ENCODE measurements at regions not wholly inside any gene's neighbourhood (a gene's known extent, or its start where the extent isn't known, plus 50 kb on each side); places are given as distances from the start of the nearest gene placed in this dataset.

- no TSS peak for BruUV-seq (replicated peaks)
- Mint-ChIP-seq H3K9me3 (ENCODE audit: unreplicated experiment) (peaks cover 41% of the 10 kb centered on the region), H3K27ac (ENCODE audit: low read depth, unreplicated experiment) (no peak overlapping the region), H3K36me3 (ENCODE audit: insufficient read depth, unreplicated experiment) (no peaks in the 10 kb centered on the region), H3K4me3 (ENCODE audit: unreplicated experiment) (no peak overlapping the region), H3K27me3 (ENCODE audit: insufficient read depth, unreplicated experiment) (no peaks in the 10 kb centered on the region), H3K4me1 (ENCODE audit: insufficient read depth, unreplicated experiment) (no peaks in the 10 kb centered on the region)
- DNase-seq (ENCODE audit: unreplicated experiment) = no peak
- intact Hi-C loops (cut with micrococcal nuclease) = no loop called here
- TF ChIP-seq, protein P1, sequence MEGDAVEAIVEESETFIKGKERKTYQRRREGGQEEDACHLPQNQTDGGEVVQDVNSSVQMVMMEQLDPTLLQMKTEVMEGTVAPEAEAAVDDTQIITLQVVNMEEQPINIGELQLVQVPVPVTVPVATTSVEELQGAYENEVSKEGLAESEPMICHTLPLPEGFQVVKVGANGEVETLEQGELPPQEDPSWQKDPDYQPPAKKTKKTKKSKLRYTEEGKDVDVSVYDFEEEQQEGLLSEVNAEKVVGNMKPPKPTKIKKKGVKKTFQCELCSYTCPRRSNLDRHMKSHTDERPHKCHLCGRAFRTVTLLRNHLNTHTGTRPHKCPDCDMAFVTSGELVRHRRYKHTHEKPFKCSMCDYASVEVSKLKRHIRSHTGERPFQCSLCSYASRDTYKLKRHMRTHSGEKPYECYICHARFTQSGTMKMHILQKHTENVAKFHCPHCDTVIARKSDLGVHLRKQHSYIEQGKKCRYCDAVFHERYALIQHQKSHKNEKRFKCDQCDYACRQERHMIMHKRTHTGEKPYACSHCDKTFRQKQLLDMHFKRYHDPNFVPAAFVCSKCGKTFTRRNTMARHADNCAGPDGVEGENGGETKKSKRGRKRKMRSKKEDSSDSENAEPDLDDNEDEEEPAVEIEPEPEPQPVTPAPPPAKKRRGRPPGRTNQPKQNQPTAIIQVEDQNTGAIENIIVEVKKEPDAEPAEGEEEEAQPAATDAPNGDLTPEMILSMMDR (IDR thresholded peaks at IDR 0.05; ENCODE audit: unreplicated experiment) = no peak
- CTCF ChIA-PET = interaction anchor here (0.5 kb wide), 1 partner anchor 385 kb away, joined by 3 read pairs; no protein-coding TSS in a partner anchor
- POLR2A ChIA-PET = no interaction called here
Observed at GRCh38 chr11:134785660-134786284, 373.7 kb upstream of the B3GAT1 start.

GRCh38 chr11:134785059-134785458 lies 373.0 kb upstream of the B3GAT1 start:
- Mint-ChIP-seq H3K4me3 (ENCODE audit: unreplicated experiment) (no peak overlapping the region), H3K27ac (ENCODE audit: low read depth, unreplicated experiment) (no peak overlapping the region), H3K9me3 (ENCODE audit: unreplicated experiment) (peaks cover 45% of the 10 kb centered on the region), H3K4me1 (ENCODE audit: insufficient read depth, unreplicated experiment) (no peaks in the 10 kb centered on the region), H3K36me3 (ENCODE audit: insufficient read depth, unreplicated experiment) (no peaks in the 10 kb centered on the region), H3K27me3 (ENCODE audit: insufficient read depth, unreplicated experiment) (no peaks in the 10 kb centered on the region)
- DNase-seq (ENCODE audit: unreplicated experiment) = no peak
- intact Hi-C loops (cut with micrococcal nuclease) = no loop called here
- ChIA-PET POLR2A (interaction anchor here (0.7 kb wide), 1 partner anchor 375 kb away, joined by 3 read pairs; no protein-coding TSS in a partner anchor), CTCF (interaction anchor here (0.6 kb wide), 1 partner anchor 161 kb away, joined by 3 read pairs; no protein-coding TSS in a partner anchor)
- TF ChIP-seq, protein P1 (IDR thresholded peaks at IDR 0.05; ENCODE audit: unreplicated experiment) = no peak
- BruUV-seq (replicated peaks) = no TSS peak

DNA sequence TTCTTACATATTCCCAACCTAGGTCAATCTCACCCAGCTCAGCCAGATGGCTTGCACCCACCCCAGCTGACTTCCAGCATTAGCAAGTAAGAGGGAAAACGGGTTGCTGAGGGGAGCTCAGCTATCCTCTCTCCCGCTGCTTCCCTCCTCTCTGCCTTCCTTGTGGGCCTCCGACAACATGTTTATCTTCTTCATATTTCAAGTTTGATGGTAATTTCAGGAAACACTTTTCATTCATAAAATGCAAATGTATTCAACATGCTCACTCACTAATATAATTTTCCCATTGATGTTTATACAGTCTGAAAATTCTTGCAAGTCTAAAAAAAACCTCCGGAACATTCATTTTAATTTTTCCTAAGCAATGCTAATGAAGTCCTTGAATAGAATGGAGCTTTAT lies 372.5 kb upstream of the B3GAT1 start:
- no peak overlapping the region for H3K4me3 Mint-ChIP-seq (ENCODE audit: unreplicated experiment)
- intact Hi-C loops (cut with micrococcal nuclease) = no loop called here

DNA sequence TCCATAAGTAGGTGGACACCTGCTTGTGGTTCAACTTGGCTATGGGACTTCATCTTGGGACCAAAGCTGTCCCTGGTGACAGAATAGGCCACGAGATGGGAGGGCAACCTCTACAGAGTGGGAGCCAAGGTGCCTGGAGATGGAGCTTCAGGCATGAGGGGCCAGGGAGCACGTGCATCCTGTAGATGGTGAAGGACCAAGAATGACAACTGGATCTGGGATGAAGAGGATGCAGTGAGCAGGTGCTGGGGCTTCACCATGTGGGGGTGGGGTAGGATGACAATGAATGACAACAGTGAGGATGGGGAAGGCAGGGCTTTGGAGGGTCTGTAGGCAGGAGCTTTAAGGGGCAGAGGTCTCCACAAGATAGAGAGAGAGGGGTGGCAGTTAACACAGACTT lies 372.0 kb upstream of the B3GAT1 start:
- intact Hi-C loops (cut with micrococcal nuclease) = no loop called here
- Mint-ChIP-seq H3K27ac (ENCODE audit: low read depth, unreplicated experiment) (no peak overlapping the region), H3K4me1 (ENCODE audit: insufficient read depth, unreplicated experiment) (no peaks in the 10 kb centered on the region), H3K27me3 (ENCODE audit: insufficient read depth, unreplicated experiment) (no peaks in the 10 kb centered on the region), H3K9me3 (ENCODE audit: unreplicated experiment) (peaks cover 47% of the 10 kb centered on the region), H3K36me3 (ENCODE audit: insufficient read depth, unreplicated experiment) (no peaks in the 10 kb centered on the region), H3K4me3 (ENCODE audit: unreplicated experiment) (no peak overlapping the region)
- TF ChIP-seq, protein P1 (IDR thresholded peaks at IDR 0.05; ENCODE audit: unreplicated experiment) = no peak
- ChIA-PET POLR2A (no interaction called here), CTCF (no interaction called here)
- no TSS peak for BruUV-seq (replicated peaks)
- no peak for DNase-seq (ENCODE audit: unreplicated experiment)

More for the DNA sequence above, 372.5 kb upstream of the B3GAT1 start:
- TF ChIP-seq, protein P1 (IDR thresholded peaks at IDR 0.05; ENCODE audit: unreplicated experiment) = no peak
- no peak overlapping the region for H3K27ac Mint-ChIP-seq (ENCODE audit: low read depth, unreplicated experiment)
- peaks cover 43% of the 10 kb centered on the region for H3K9me3 Mint-ChIP-seq (ENCODE audit: unreplicated experiment)
- CTCF ChIA-PET = interaction anchor here (0.6 kb wide), 1 partner anchor 162 kb away, joined by 3 read pairs; no protein-coding TSS in a partner anchor
- no peaks in the 10 kb centered on the region for H3K36me3 Mint-ChIP-seq (ENCODE audit: insufficient read depth, unreplicated experiment)
- POLR2A ChIA-PET = interaction anchor here (0.7 kb wide), 1 partner anchor 374 kb away, joined by 3 read pairs; no protein-coding TSS in a partner anchor
- no TSS peak for BruUV-seq (replicated peaks)
- H3K4me1 Mint-ChIP-seq (ENCODE audit: insufficient read depth, unreplicated experiment) = no peaks in the 10 kb centered on the region
- DNase-seq (ENCODE audit: unreplicated experiment) = no peak
- H3K27me3 Mint-ChIP-seq (ENCODE audit: insufficient read depth, unreplicated experiment) = no peaks in the 10 kb centered on the region

All from MCF 10A (cell line).